GM11168 (cell line): ENCODE measurements at regions not wholly inside any gene's neighbourhood (a gene's known extent, or its start where the extent isn't known, plus 50 kb on each side); places are given as distances from the start of the nearest gene placed in this dataset.
"Not testable (repeated sequence)": the region's sequence is repeated elsewhere in the genome, so short reads cannot be mapped to it uniquely, and the experiment has no call there.

Experiments
- in situ Hi-C: fragments of 300-500 bp; cut with MboI; formaldehyde crosslinking; loops from one replicate; pipeline ENCODE4 v1.12.0; 2022; ENCODE audit warnings: low sequenced_read_pairs; ENCODE audit not compliant: unreplicated experiment

DNA sequence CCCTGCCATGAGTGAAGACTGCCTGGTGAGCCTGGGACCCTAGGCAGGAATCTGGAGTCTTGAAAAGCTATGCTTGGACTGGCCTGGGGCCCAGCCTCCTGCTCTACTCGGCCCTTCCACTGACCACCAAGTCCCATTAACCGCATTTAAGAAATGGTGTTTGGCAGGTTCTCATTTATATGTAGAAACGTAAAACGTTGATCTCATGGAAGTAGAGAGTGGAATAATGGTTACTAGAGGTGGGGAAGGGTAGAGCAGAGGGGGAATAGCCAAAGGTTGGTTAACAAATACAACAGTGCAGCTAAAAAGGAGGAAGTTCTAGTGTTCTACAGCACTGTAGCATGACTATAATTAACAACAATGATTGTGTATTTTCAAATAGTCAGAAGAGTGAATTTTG, 72.9 kb upstream of the EED start:
- in situ Hi-C loops: no loop called here

DNA sequence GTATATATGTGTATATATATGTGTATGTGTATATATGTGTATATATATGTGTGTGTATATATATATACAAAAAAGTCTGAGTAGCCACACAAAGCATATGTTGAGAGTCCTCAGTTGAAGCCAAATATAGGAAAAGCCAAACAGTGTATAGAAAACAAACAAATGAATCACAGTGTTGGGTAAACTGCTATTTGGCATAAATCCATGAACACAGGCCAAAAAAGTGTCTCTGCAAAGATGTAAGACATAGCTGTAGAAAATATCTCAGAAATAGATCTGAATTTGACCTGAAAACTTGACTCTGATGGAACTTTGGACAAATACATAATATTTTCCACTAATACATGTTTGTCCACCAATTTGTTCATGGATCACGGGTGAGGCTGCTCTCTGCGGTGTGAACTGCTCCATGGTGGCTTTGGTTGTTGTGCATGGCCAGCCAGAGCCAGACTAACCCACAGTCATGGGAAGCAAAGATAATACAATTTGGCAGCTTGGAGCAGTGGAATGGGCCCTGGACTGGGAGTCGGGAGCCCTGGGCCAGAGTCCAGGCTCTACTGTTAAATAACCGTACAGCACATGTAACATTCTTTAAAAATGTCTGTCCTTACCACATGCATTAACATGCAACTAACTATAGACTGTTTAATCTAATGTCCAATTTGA, 76.9 kb upstream of the EED start:
- in situ Hi-C loops: no loop called here

DNA sequence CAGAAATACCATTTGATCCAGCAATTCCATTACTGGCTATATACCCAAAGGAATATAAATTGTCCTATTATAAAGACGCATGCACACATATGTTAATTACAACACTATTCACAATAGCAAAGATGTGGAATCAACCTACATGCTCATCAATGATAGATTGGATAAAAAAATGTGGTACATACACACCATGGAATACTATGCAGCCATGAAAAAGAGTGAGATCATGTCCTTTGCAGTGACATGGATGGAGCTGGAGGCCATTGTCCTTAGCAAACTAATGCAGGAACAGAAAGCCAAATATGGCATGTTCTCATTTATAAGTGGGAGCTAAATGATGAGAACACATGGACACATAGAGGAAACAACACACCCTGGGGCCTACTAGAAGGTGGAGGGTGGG, 78.3 kb upstream of the EED start:
- in situ Hi-C loops: not testable (repeated sequence)

DNA sequence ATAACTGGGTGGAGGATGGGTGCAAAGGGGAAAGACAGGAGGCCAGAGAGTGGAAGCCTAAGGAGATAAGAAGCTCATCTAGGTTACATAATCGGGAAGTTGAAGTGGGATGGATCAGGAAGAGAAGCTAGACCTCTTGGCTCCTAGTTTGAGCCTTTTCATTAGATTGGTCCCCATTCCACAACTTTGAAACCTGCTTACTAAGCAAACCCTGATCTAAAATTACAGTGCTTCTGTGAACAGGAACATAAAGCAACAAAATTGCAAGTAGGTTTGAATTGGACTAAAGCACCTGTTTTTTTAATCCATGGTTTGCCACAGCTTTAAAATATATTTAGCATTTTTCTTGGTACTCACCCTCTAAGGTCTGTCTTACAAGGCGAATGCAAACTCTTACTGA, 80.4 kb upstream of the EED start:
- in situ Hi-C loops: no loop called here

DNA sequence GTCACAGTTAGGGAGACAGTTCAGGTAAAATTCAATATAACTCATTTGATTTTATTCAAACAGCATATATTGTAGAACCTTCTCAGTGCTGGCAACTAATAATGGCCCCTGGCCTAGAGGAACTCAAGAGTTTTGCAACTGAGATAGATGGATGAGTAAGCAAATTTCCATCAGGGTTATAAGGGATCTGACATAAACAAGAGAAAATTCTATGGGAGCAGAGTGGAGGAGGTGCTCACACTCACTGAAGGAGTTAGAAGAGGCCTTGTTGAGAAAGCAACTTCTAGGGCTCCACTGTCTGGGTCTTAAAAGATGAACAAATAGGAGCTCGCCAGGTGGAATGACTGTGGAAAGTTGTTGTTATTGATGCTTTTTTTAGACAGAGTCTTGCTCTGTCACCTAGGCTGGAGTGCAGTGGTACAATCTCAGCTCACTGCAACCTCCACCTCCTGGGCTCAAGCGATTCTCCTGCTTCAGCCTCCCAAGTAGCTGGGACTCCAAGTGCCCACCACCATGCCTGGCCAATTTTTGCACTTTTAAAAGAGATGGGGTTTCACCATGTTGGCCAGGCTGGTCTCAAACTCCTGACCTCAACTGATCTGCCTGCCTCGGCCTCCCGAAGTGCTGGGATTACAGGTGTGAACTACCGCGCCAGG, 81.2 kb upstream of the EED start:
- in situ Hi-C loops: not testable (repeated sequence)

DNA sequence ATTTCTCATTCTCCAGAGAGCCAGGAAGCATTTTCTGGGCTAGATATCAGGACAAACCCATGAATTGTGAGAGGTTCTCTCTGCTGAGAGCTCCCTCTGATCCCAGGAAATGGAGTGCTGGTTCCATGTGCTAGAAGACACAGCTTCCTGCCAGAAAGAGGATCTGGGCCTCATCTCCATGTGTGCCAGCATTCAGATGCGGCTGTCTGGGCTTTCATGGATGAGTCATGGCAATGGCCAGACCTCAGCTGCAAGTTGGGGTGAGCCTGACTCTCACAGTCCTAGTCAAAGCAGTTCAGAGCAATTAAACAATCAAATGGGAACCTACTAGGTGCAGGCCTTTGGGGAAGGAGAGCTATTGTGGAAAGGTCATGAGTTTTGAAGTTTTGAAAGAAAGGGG, 82.3 kb upstream of the EED start:
- in situ Hi-C loops: no loop called here

DNA sequence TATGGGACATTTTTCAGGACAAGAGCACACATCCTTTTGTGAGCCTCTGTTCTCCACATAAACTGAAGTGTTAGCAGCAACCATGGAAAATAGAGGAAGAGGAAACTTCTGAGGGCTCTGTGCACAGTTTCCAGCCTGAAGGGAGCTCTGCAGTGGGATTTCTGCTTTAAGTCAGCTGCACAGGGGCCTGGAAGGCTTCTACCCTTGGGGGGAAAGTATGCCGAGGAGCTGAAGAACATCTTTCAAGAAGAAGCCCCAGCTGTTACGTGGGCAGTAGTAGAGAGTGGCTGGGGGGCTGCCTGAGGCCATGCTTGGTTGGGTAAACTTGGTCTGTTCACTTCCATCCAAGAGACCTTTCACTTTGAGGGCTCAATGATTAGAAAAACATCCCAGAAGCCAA, 82.7 kb upstream of the EED start:
- in situ Hi-C loops: no loop called here

DNA sequence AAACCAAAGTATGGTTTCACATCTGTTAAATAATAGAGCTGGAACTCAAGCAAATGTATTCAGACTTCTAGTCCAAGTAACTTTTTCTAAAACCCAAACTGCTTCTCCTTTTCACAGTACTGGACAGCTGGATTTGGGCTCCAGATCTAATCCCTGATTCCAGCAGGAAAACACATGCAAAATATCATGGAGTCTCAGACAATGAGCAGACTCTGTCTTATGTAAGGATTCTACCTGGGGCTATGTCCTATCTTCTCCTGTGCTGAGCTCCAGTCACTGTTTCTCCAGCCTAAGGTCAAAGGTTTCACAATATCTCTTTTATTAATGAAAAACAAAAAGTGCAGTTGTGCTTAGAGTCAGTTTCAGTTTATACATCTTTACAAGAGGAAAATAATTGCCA, 83.2 kb upstream of the EED start:
- in situ Hi-C loops: no loop called here

DNA sequence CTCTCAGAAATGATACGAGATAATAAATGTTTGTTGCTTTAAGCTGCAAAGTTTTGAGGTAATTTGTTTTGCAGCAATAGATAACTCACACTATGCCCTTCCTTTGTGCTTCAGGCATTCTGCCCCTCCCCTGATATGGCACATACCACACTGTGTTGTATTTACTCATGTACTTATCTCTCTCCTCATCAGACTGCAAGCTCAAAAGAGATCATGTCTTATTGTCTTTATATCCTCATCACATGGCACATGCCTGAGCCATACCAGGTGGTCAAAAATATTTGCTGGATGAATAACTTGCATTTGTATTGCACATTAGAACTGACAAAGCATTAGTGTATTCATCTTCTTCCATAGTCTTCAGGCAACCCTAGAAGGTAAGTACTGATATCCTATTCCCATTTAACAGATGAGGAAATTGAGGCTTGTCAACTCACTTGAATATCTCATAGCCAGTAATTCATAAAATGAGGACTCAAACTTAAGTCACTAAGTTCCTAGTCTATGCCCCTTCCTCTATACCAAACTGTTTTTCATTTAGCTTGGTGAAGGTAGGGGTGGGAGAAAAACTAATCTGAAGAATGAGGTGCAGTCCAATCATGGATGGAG, 83.9 kb upstream of the EED start:
- in situ Hi-C loops: no loop called here

DNA sequence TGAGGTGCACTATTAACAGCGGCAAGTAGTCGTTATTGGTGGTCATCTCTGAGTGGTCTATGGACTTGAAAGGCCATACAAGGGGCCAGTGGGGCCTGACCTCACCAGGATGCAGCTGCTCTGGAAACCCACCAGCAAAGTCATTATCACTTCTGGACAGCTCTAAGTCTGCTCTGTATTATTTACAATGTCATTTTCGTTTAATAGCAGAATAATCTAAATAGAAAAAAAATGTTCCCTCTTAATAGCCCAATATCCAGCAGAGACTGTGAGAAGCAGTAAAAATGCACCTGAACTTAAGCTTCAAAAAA, 85.0 kb upstream of the EED start:
- in situ Hi-C loops: no loop called here

DNA sequence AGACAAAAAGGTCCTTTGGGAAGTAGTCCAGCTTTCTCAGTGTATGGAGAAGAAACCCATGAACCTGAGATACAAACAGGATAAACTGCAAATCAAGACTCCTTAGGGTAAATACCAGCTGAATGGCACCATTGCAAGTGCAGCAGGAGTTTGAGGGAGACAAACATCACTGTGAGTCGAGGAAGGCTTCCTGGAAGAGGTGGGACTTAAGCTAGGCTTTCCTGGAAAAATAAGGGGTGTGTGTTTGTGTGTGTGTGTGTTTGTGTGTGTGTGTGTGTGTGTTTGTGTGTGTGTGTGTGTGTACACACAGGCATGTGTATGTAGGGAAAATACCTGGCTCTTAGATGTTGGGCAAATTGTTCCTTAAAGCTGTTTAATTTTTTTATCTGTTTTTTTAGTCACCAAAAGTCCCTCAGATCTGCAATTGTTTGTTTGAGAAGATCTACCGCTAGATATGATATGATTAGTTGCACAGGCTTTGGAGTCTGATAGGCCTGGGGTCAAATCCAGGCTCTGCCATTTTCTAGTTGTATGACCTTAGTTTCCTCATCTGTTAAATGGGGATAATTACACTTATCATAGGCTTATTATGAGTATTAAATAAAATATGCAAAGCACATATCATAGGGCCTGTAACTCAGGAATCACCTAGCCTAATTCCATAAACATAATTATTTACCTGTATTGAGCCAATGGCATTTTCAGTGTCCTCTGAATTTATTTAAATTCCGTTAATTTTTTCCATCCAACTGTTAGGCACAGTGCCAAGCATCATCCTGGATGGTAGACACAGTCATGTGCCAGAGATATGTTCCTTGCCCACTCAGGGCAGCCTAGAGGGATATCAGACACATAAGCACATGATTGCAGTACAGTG, 85.6 kb upstream of the EED start:
- in situ Hi-C loops: no loop called here

DNA sequence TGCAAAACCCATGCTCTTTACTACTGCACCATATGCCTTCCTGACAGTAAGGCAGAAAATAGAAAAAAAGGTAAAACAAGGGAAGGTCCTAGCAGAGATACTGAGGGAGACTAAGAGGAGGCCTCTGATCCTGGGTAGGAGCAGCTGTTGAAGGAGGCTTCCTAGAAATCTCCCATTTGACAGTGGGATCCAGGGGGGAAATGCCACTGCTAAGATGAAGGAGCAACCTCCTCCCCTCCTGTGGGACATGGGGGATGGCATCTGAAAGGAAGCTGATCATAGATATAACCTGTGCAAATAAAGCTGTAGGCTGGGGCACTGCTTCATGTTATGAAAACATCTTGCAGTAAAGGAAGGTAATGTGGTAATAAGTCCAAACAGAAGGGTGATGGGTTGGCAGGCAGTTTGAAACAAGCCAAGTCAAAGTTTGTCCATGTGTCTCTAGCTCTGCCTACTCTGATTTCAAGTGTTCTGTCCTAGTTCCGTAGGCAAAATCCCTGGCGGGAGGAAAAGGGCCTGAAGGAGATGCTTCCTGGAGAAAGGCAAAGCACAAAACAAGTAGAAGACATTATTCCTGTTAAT, 86.7 kb upstream of the EED start:
- in situ Hi-C loops: no loop called here

DNA sequence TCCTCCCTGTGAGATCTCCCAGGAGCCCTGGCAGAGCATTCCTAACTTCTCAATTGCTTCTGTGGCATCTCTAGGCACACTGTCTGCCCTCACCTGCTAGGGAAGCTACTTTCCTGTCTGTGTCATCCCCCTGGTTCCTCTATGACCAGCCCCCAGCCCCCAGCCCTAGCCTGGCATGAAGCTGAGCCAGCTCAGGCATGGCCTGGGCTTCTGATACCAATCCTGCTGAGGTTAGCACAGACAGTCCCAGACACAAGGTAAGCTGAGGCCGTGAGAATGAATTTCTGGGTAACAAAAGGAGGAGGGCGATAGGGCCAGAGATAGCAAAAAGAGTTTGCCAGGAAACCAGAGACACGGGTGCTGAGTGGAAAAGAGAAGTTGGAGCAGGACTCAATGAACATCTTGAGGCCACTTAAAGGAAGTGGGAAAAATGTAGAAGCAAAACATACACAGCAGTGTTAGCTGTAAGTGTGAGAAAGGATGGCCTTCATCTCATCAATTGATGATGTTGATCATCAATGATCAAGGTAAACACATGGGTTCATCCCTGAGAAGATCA, 87.6 kb upstream of the PICALM start:
- in situ Hi-C loops: no loop called here

DNA sequence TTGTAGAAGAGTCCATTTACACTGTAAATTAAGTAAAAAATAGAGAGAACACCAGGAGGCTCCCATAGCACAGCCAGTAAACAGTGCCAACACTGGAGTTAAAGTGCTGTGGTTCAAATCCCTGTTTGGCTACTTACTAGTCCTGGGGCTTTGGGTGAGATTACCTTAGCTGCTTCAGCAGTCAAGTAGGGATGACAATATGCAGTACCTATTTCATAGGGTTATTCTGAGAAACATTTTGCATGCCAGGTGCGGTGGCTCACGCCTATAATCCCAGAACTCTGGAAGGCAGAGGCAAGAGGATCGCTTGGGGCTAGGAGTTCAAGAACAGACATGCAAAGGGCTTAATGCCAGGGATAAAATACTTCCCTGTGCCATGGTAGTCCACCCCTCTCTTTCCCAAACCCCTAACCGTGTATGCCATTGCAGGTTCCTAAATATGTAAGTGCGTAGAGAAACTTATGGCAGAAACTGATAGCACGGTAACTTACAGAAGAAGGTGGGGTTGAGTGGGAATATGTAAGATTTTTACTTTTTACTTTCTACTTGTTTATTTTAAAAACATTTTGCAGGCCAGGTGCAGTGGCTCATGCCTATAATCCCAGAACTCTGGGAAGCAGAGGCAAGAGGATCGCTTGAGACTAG, 86.4 kb upstream of the PICALM start:
- in situ Hi-C loops: no loop called here

DNA sequence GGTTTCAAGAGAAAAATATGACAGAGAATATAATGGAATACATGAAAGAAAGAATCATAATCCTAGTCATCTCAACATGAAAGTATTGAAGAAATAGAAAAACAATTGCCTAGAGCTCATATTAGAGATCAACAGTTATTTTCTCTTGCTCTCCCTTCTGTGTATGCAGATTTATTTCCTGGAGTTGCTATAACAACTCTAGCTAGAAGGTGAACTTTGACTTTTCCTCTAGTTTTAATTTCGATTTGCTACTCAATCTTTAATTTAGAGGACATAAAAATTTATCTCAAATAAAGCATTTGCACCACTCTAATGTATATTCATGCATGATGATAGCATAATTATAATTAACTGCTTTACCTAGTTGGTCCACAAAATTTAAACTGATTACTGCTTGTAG, 84.6 kb upstream of the PICALM start:
- in situ Hi-C loops: no loop called here

DNA sequence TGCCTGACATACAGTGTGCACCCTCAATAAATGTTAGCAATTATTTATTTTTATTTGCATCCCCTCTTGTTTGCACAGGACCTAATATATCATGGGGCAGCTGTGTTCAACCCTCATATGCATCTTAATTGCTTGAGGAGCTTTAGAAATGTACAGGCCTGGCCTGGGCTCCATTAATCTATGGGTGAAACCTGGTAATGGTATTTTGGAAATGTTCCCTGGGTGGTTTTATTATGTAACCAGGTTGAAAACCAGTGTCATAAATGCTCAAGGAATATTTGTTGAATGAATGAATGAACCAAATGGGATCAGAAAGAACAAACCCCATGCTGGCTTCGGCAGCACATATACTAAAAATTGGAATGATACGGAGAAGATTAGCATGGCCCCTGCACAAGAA, 84.0 kb upstream of the PICALM start:
- in situ Hi-C loops: no loop called here

DNA sequence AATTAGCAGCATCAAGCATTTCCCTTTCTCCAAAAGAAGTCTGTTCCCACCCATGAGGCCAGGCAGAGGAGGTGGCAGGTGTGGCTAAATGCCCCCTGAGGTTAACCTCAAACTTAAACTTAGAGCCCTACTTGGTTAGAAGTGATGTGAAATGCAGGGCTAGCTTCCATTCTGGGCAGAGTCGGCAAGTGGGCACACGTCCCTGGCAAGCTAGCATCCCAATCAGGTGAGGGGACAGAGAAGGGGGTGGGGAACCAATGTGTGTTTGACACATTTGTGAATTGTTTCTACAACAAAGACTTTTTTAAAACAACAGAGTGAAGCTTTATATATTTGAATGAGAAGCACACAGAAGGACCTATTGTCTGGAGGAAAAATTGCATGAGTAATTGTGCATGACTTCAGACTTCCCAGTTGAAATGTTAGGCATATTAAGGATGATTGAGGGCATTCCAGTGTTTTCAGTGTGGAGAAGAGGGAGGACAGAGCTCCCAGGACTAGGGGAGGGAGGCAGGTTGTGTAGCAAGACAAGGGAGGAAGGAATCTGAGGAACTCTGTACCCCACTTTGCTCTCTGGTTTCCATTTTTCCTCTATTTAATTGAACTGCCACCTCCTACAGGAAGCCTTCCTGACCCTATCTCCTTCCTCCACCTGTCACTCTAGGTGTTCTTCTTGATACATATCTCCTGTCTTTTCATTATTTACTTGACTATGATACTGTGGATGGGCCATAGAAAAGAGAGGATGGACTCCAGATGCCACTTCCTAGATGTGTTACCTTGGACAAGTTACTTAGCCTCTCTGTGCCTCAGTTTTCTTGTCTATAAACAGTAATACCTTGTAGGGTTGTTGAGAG, 83.3 kb upstream of the PICALM start:
- in situ Hi-C loops: no loop called here

DNA sequence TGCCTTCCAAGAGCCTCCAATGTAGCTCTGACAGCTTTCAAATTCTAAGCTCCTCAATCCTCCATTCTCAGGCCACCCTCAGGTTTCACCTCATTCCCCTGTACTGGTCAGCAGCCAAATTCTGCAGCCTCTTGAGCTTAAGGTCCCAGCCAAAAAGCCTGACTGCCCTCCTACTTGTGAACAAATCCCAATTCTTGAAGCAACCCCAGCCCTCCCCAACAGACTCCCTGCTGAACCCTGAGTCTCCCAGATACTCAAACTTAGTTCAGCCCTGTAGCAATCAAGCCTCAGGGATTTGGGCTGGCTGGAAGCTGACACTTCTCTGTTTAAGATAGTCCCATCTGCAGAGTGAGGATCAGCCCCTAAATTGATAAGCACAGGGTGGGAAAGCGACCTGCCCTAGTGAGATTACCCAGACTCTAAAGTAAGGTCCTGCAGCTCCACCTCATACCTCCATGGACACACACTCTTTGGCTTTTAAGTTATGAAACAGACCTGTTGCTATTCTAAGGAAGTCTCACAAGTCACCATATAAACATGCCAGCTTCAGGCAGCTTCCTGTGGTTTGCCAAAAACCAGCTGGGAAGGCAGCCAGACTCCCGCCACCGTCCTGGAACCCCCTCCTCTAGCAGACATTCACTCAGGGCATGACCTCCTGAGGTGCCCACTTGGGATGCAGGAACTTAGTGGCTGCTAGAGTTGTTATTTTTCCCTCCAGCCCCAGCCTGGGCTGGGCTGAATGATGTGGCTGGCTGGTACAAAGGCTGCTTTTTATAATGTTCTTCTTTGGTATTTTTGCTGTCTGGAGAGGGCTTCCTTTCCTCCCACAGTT, 82.5 kb upstream of the PICALM start:
- in situ Hi-C loops: no loop called here
